B cell (primary cell): ENCODE measurements at regions not wholly inside any gene's neighbourhood (a gene's known extent, or its start where the extent isn't known, plus 50 kb on each side); places are given as distances from the start of the nearest gene placed in this dataset.

Experiments
- ATAC-seq: fragments of 200-7000 bp; cut with Tn5 transposase; one replicate; pipeline ENCODE4 v1.10.0; 2021; ENCODE audit warnings: low read depth, mild to moderate bottlenecking, moderate number of reproducible peaks, moderate library complexity
- CTCF ChIA-PET: fragments of 350-600 bp; sonication (Branson Sonifier 250); formaldehyde crosslinking; loops from one replicate; lab custom pipeline; 2021; ENCODE audit warnings: antibody characterized with exemption, inconsistent platforms; lab: Charles Lee
- POLR2A ChIA-PET: fragments of 350-600 bp; sonication (Branson Sonifier 250); formaldehyde crosslinking; loops from one replicate; lab custom pipeline; 2021; ENCODE audit warnings: antibody characterized with exemption; lab: Charles Lee
- DNase-seq: peaks from one replicate; pipeline ENCODE4 v3.0.0; 2013
- H2AFZ ChIP-seq: 2 replicates; pipeline ENCODE4 v1.6.1; 2012; ENCODE audit warnings: mild to moderate bottlenecking, low read depth, low read length; ENCODE audit not compliant: insufficient read depth, poor library complexity, severe bottlenecking
- H3K27ac ChIP-seq, 2 donors: 1 replicate in 1 of 2; 2 replicates in 1 of 2; pipeline ENCODE4 v1.5.1; 2012 to 2013; ENCODE audit warnings: low read length in 2 of 2, mild to moderate bottlenecking in 2 of 2, moderate library complexity in 1 of 2
- H3K27me3 ChIP-seq, 4 experiments: fragments of 200-600 bp in 1 of 4; sonication (generic) in 1 of 4; replicated peaks in 1 of 4; 1 replicate in 2 of 4; 2 replicates in 2 of 4; pipeline versions ENCODE4 v1.6.1 to v1.7.0; 2013 to 2016; ENCODE audit warnings: low read length in 3 of 4, mild to moderate bottlenecking in 2 of 4, mixed read lengths in 1 of 4, moderate library complexity in 1 of 4; ENCODE audit not compliant: insufficient read depth in 4 of 4, control insufficient read depth in 3 of 4; ENCODE audit errors: control extremely low read depth in 1 of 4
- H3K36me3 ChIP-seq, 2 experiments: replicated peaks in 1 of 2; 1 replicate in 1 of 2; 2 replicates in 1 of 2; pipeline versions ENCODE4 v1.6.1 to v1.7.1; 2013; ENCODE audit warnings: low read length in 1 of 2; ENCODE audit not compliant: insufficient read depth in 2 of 2, control insufficient read depth in 1 of 2; ENCODE audit errors: control extremely low read depth in 1 of 2, extremely low read depth in 1 of 2
- H3K4me1 ChIP-seq, 2 donors: fragments of 200-600 bp in 1 of 2; sonication (generic) in 1 of 2; 1 replicate in 1 of 2; 2 replicates in 1 of 2; pipeline versions ENCODE4 v1.5.1 to v1.6.1; 2013 to 2017; ENCODE audit warnings: low read length in 2 of 2; ENCODE audit not compliant: control insufficient read depth in 2 of 2, insufficient read depth in 2 of 2
- H3K4me2 ChIP-seq: replicated peaks from 2 replicates; pipeline ENCODE3; 2012; ENCODE audit warnings: mild to moderate bottlenecking, low read depth, low read length; ENCODE audit not compliant: poor library complexity, severe bottlenecking
- H3K4me3 ChIP-seq, 5 experiments: fragments of 200-600 bp in 1 of 5; sonication (generic) in 1 of 5; 1 replicate in 3 of 5; 2 replicates in 2 of 5; pipeline versions ENCODE4 v1.5.1 to v1.7.0; 2011 to 2016; ENCODE audit warnings: low read length in 4 of 5, mild to moderate bottlenecking in 4 of 5, low read depth in 2 of 5, control low read depth in 1 of 5, moderate library complexity in 1 of 5; ENCODE audit not compliant: insufficient read depth in 1 of 5; ENCODE audit errors: control extremely low read depth in 1 of 5, extremely low read depth in 1 of 5
- H3K79me2 ChIP-seq: fragments of 200-600 bp; sonication (generic); one replicate; pipeline ENCODE4 v1.6.0; 2016; ENCODE audit warnings: low read length; ENCODE audit not compliant: control insufficient read depth, insufficient read depth
- H3K9ac ChIP-seq: fragments of 200-600 bp; sonication (generic); 2 replicates; pipeline ENCODE4 v1.6.1; 2017; ENCODE audit warnings: mild to moderate bottlenecking, low read length, moderate library complexity
- H3K9me3 ChIP-seq, 3 donors: one replicate each; pipeline versions ENCODE4 v1.6.1 to v1.7.1; 2013; ENCODE audit warnings: low read length in 2 of 3; ENCODE audit not compliant: control insufficient read depth in 2 of 3, insufficient read depth in 1 of 3; ENCODE audit errors: control extremely low read depth in 1 of 3
- H4K20me1 ChIP-seq: 2 replicates; pipeline ENCODE4 v1.6.0; 2012; ENCODE audit warnings: mild to moderate bottlenecking, low read length; ENCODE audit not compliant: insufficient read depth, control insufficient read depth, poor library complexity, severe bottlenecking
- H3K27ac Mint-ChIP-seq: one replicate; pipeline ENCODE4 v1.8.0; 2021; ENCODE audit warnings: mixed read lengths
- H3K27me3 Mint-ChIP-seq: one replicate; pipeline ENCODE4 v1.8.0; 2021; ENCODE audit warnings: mixed read lengths
- H3K4me1 Mint-ChIP-seq: one replicate; pipeline ENCODE4 v1.8.0; 2021; ENCODE audit warnings: mixed read lengths
- H3K4me3 Mint-ChIP-seq: one replicate; pipeline ENCODE4 v1.8.0; 2021; ENCODE audit warnings: mixed read lengths
- H3K9me3 Mint-ChIP-seq: one replicate; pipeline ENCODE4 v1.8.0; 2022; ENCODE audit warnings: mixed read lengths; ENCODE audit not compliant: insufficient read depth
- CTCF ChIP-seq: fragments of 200-600 bp; IDR thresholded peaks from one replicate; pipeline ENCODE4 v1.8.0; 2022; ENCODE audit warnings: antibody characterized with exemption, mild to moderate bottlenecking
- EZH2 ChIP-seq: IDR thresholded peaks from 2 replicates; pipeline ENCODE4 v1.6.1; 2012; ENCODE audit warnings: borderline replicate concordance, low read depth, mild to moderate bottlenecking, moderate library complexity, low read length; ENCODE audit not compliant: insufficient read depth, poor library complexity, severe bottlenecking
- WGBS: methylation state at CpG from one replicate; pipeline ENCODE4 v1.1.5; 2013; ENCODE audit warnings: missing lambda C conversion rate; ENCODE audit not compliant: insufficient coverage; 5-methylcytosine and 5-hydroxymethylcytosine counted together
- intact Hi-C: fragments of 100-400 bp; cut with micrococcal nuclease; formaldehyde crosslinking; loops from one replicate; pipeline ENCODE4 v1.10.0; 2022

- H3K36me3 ChIP-seq = no peaks in the 10 kb centered on the region
- TF ChIP-seq EZH2 = no peak
- TF ChIP-seq CTCF = no peak
- no peak overlapping the region for H3K4me2 ChIP-seq
- H4K20me1 ChIP-seq = no peaks in the 10 kb centered on the region
- Mint-ChIP-seq H3K4me1 (peaks cover 5% of the 10 kb centered on the region), H3K27ac (no peak overlapping the region), H3K4me3 (no peak overlapping the region), H3K9me3 (peaks cover 10% of the 10 kb centered on the region), H3K27me3 (peaks cover 4% of the 10 kb centered on the region)
- H3K4me1 ChIP-seq = no peaks in the 10 kb centered on the region
- H3K9me3 ChIP-seq = peaks cover 0 to 7% (median 4%) of the 10 kb centered on the region in 3 donors
- no peak overlapping the region for H3K27ac ChIP-seq
- DNase-seq (no peak), ATAC-seq (no peak)
- CTCF ChIA-PET = interaction anchor here (1.5 kb wide), 1 partner anchor 12 kb away, joined by 3 read pairs; no protein-coding TSS in a partner anchor
- no peak overlapping the region for H3K9ac ChIP-seq
- 48% methylated on average over 3 of the region's 3 CpGs for WGBS
- intact Hi-C loops = no loop called here
- peaks cover 0 to 3% (median 0%) of the 10 kb centered on the region in 4 experiments for H3K27me3 ChIP-seq
- no peak overlapping the region for H3K4me3 ChIP-seq
- POLR2A ChIA-PET = no interaction called here
- no peak overlapping the region for H2AFZ ChIP-seq
- no peaks in the 10 kb centered on the region for H3K79me2 ChIP-seq
These were observed 134.7 kb upstream of the SV2C start for GRCh38 chr5:75948438-75948837.

GRCh38 chr5:75940418-75940817 is 142.8 kb upstream of the SV2C start:
- POLR2A ChIA-PET = no interaction called here
- no peaks in the 10 kb centered on the region for H3K4me1 Mint-ChIP-seq
- peaks cover 5% of the 10 kb centered on the region for H3K27me3 Mint-ChIP-seq
- Histone ChIP-seq H3K4me1 (no peaks in the 10 kb centered on the region), H3K9me3 (peaks cover 0 to 7% (median 4%) of the 10 kb centered on the region in 3 donors), H3K27me3 (no peaks in the 10 kb centered on the region), H3K9ac (no peak overlapping the region), H3K4me3 (no peak overlapping the region), H2AFZ (no peak overlapping the region), H3K36me3 (no peaks in the 10 kb centered on the region), H3K4me2 (no peak overlapping the region), H4K20me1 (no peaks in the 10 kb centered on the region), H3K27ac (no peak overlapping the region), H3K79me2 (no peaks in the 10 kb centered on the region)
- WGBS = no CpG with 5 or more reads among the region's 2 CpGs
- no peak overlapping the region for H3K4me3 Mint-ChIP-seq
- peaks cover 4% of the 10 kb centered on the region for H3K9me3 Mint-ChIP-seq
- no peak for TF ChIP-seq EZH2
- no peak for TF ChIP-seq CTCF
- intact Hi-C loops = no loop called here
- DNase-seq = no peak
- no peak for ATAC-seq
- CTCF ChIA-PET = no interaction called here
- no peak overlapping the region for H3K27ac Mint-ChIP-seq
